ENCODE measurements at regions not wholly inside any gene's neighbourhood (a gene's known extent, or its start where the extent isn't known, plus 50 kb on each side); places are given as distances from the start of the nearest gene placed in this dataset.

DNA sequence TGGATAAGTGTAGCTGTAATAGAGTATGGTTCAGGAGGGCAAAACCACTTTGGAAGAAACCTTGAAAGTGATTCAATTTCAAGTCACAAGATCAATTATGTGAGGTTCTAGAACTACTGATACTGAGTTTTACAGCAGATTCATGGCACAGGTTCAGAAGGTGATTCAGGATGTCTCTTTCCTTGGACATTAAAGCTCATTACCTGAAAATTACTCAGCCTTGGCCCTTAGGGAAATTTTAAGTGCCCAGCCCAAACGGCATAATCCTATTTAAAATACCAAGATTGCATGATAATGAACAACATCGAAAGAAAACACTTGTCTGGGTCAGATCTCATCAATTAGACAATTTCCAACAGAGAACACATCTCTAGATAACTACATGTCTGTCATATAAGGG, 70.2 kb upstream of the SLC38A2 start:
- DNase-seq: no peak

- DNase-seq: no peak
Observed at GRCh38 chr12:46442239-46442638, 69.7 kb upstream of the SLC38A2 start.

GRCh38 chr12:46439793-46440511, 67.4 kb upstream of the SLC38A2 start:
- DNase-seq: no peak

- no peak for DNase-seq
Observed at GRCh38 chr12:46438719-46439319, 66.2 kb upstream of the SLC38A2 start.

DNA sequence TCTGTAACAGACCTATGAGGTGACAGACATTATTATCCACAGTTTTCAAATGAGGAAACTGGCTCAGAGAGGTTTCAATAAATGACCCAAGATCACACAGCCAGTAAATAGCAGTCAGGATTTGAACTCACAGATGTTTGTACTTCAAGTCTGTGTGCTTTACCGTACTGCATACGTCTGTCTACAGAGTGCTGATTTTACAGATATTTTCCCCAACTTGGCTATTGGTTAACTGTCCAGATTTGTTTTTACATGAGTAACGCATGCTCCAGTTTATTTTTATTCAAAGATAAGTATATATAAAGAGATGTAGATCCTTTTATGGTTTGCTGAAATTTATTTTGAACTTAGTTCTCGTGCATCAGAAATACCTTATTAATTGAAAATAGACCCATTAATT, 65.7 kb upstream of the SLC38A2 start:
- no peak for DNase-seq

DNA sequence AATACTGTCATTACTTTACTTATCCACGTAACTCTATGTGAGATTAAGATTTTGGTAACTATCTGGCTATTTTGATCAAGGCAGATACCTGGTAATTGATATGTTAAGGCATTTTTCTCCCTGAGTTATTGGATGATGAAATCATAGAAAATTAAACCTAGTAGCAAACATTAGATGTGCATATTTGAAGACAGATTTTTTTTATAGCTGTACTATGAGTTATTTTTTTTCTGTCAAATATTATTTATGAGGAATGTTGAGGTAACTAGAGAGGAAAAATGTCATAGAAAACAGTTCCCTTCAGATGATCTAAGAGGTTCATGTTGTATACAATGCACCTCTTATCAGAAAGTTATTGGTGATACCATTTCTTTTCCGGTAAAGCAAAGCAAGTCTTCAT, 64.9 kb upstream of the SLC38A2 start:
- DNase-seq: no peak

DNA sequence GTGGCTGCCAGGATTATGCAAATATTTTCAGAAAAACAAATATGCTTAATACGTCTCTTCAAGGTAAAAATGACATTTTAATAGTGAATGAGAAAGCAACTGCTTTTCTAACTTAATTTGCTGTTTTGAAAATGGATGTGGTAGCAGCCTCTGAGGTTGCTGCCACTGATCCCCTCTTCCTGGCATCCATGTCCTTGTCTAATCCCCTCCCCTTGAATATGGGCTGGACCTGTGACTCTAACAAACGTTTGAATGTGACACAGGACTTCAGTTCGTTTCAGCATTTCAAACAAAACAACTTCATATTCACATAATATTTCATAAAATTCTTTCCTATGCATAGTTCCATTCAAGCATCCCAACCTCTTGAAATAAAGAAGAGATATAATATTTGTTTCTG, 64.2 kb upstream of the SLC38A2 start:
- DNase-seq: no peak

GRCh38 chr12:46435625-46436024, 63.1 kb upstream of the SLC38A2 start:
- no peak for DNase-seq

GRCh38 chr12:46435029-46435428, 62.5 kb upstream of the SLC38A2 start:
- DNase-seq: no peak

GRCh38 chr12:46433829-46434228, 61.3 kb upstream of the SLC38A2 start:
- DNase-seq: no peak

DNA sequence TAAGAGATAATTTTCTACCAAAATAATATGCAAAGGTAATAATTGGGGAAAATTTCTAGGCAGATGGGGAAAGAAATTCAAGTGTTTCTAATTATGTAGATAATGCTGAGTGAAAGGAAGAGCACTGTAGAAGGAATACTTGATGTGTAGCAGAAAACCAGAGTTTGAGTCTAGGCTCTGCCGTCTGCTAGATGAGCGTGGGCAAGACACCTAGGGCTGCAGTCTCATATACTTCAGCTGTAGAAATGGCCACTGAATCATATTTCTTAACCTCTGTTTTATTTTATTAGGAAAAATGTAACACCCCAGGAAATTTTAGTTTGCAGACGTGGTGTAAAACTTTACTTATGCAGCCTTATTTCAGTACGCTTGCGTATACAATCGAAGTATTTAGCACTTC, 59.8 kb upstream of the SLC38A2 start:
- DNase-seq: no peak

- no peak for DNase-seq
Observed at GRCh38 chr12:46430340-46430948, 57.9 kb upstream of the SLC38A2 start.

Data from activated CD4-positive, CD25-positive, alpha-beta regulatory T cell (primary cell).